CD14-positive monocyte (primary cell): ENCODE measurements at regions not wholly inside any gene's neighbourhood (a gene's known extent, or its start where the extent isn't known, plus 50 kb on each side); places are given as distances from the start of the nearest gene placed in this dataset.

Experiments
- DNase-seq, 3 donors: peaks; one replicate each; pipeline ENCODE4 v3.0.0-alpha.2; 2011 to 2022
- H2AFZ ChIP-seq: 2 replicates; pipeline ENCODE4 v1.6.0; 2012; ENCODE audit warnings: mild to moderate bottlenecking, low read depth, low read length, inconsistent platforms; ENCODE audit not compliant: insufficient read depth, poor library complexity, severe bottlenecking
- H3K27ac ChIP-seq, 2 donors: 1 replicate in 1 of 2; 2 replicates in 1 of 2; pipeline ENCODE4 v1.5.1; 2012 to 2013; ENCODE audit warnings: low read length in 2 of 2, control low read depth in 1 of 2, inconsistent platforms in 1 of 2, low read depth in 1 of 2, mild to moderate bottlenecking in 1 of 2
- H3K27me3 ChIP-seq, 2 donors: one replicate each; pipeline versions ENCODE4 v1.6.0 to v1.6.1; 2011 to 2013; ENCODE audit warnings: low read length in 2 of 2; ENCODE audit not compliant: control insufficient read depth in 2 of 2, insufficient read depth in 2 of 2
- H3K36me3 ChIP-seq, 2 donors: replicated peaks in 1 of 2; 1 replicate in 1 of 2; 2 replicates in 1 of 2; pipeline versions ENCODE4 v1.5.1 to v1.6.1; 2012 to 2013; ENCODE audit warnings: low read length in 2 of 2, control low read depth in 1 of 2, inconsistent platforms in 1 of 2, mild to moderate bottlenecking in 1 of 2; ENCODE audit not compliant: insufficient read depth in 2 of 2, control insufficient read depth in 1 of 2
- H3K4me1 ChIP-seq, 2 donors: 1 replicate in 1 of 2; 2 replicates in 1 of 2; pipeline versions ENCODE4 v1.5.1 to v1.6.1; 2012 to 2013; ENCODE audit warnings: low read length in 2 of 2, control low read depth in 1 of 2, inconsistent platforms in 1 of 2, mild to moderate bottlenecking in 1 of 2, moderate library complexity in 1 of 2; ENCODE audit not compliant: insufficient read depth in 2 of 2, control insufficient read depth in 1 of 2
- H3K4me2 ChIP-seq: replicated peaks from 2 replicates; pipeline ENCODE3; 2012; ENCODE audit warnings: low read length, moderate library complexity, mild to moderate bottlenecking; ENCODE audit not compliant: poor library complexity, severe bottlenecking; ENCODE audit errors: extremely low read depth
- H3K4me3 ChIP-seq, 3 experiments: fragments of 200-600 bp in 1 of 3; sonication (generic) in 1 of 3; replicated peaks in 1 of 3; 1 replicate in 2 of 3; 2 replicates in 1 of 3; pipeline ENCODE4 v1.5.1; 2011 to 2013; ENCODE audit warnings: low read length in 3 of 3, mild to moderate bottlenecking in 3 of 3, control low read depth in 2 of 3, low read depth in 2 of 3, inconsistent platforms in 1 of 3, moderate library complexity in 1 of 3
- H3K79me2 ChIP-seq: 2 replicates; pipeline ENCODE4 v1.6.0; 2012; ENCODE audit warnings: mild to moderate bottlenecking, control low read depth, inconsistent platforms, low read length, moderate library complexity; ENCODE audit not compliant: insufficient read depth
- H3K9ac ChIP-seq: 2 replicates; pipeline ENCODE4 v1.6.0; 2017; ENCODE audit warnings: low read length, mild to moderate bottlenecking; ENCODE audit not compliant: insufficient read depth, poor library complexity, severe bottlenecking
- H3K9me3 ChIP-seq, 2 donors: replicated peaks in 1 of 2; 1 replicate in 1 of 2; 2 replicates in 1 of 2; pipeline versions ENCODE4 v1.5.1 to v1.6.1; 2012 to 2013; ENCODE audit warnings: low read length in 2 of 2, control low read depth in 1 of 2; ENCODE audit not compliant: control insufficient read depth in 1 of 2, insufficient read depth in 1 of 2
- H4K20me1 ChIP-seq: 2 replicates; pipeline ENCODE4 v1.6.0; 2012; ENCODE audit warnings: mild to moderate bottlenecking, low read length, control low read depth, moderate library complexity; ENCODE audit not compliant: insufficient read depth
- H3K27ac Mint-ChIP-seq, 7 donors: one replicate each; pipeline ENCODE4 v1.8.0; 2020; ENCODE audit warnings: mild to moderate bottlenecking in 7 of 7, mixed read lengths in 7 of 7, moderate library complexity in 6 of 7, inconsistent platforms in 2 of 7
- H3K27me3 Mint-ChIP-seq, 3 donors: one replicate each; pipeline ENCODE4 v1.8.0; 2021 to 2022; ENCODE audit warnings: low read depth in 3 of 3, mild to moderate bottlenecking in 3 of 3, mixed read lengths in 3 of 3, moderate library complexity in 3 of 3, inconsistent platforms in 1 of 3
- H3K36me3 Mint-ChIP-seq, 2 donors: one replicate each; pipeline ENCODE4 v1.8.0; 2020; ENCODE audit warnings: mixed read lengths in 2 of 2, inconsistent platforms in 1 of 2, mild to moderate bottlenecking in 1 of 2
- H3K4me1 Mint-ChIP-seq: one replicate; pipeline ENCODE4 v1.8.0; 2020; ENCODE audit warnings: mild to moderate bottlenecking, mixed read lengths
- H3K4me3 Mint-ChIP-seq, 2 donors: one replicate each; pipeline ENCODE4 v1.8.0; 2020; ENCODE audit warnings: mild to moderate bottlenecking in 2 of 2, mixed read lengths in 2 of 2, moderate library complexity in 1 of 2
- H3K9me3 Mint-ChIP-seq, 7 donors: one replicate each; pipeline ENCODE4 v1.8.0; 2020 to 2022; ENCODE audit warnings: mixed read lengths in 7 of 7, mild to moderate bottlenecking in 6 of 7, moderate library complexity in 6 of 7, inconsistent platforms in 2 of 7
- WGBS: methylation state at CpG from one replicate; pipeline ENCODE4 v1.1.5; 2013; ENCODE audit warnings: missing lambda C conversion rate; ENCODE audit not compliant: insufficient coverage; 5-methylcytosine and 5-hydroxymethylcytosine counted together
- intact Hi-C, 2 donors: fragments of 100-400 bp; cut with micrococcal nuclease; formaldehyde crosslinking; loops; one replicate each; pipeline versions ENCODE4 v1.15.0 to v1.15.1; 2023
- TF ChIP-seq, protein P1 (sequence below): fragments of 200-600 bp; IDR thresholded peaks from one replicate; pipeline ENCODE4 v1.8.0; 2022; ENCODE audit warnings: antibody characterized with exemption, mild to moderate bottlenecking

DNA sequence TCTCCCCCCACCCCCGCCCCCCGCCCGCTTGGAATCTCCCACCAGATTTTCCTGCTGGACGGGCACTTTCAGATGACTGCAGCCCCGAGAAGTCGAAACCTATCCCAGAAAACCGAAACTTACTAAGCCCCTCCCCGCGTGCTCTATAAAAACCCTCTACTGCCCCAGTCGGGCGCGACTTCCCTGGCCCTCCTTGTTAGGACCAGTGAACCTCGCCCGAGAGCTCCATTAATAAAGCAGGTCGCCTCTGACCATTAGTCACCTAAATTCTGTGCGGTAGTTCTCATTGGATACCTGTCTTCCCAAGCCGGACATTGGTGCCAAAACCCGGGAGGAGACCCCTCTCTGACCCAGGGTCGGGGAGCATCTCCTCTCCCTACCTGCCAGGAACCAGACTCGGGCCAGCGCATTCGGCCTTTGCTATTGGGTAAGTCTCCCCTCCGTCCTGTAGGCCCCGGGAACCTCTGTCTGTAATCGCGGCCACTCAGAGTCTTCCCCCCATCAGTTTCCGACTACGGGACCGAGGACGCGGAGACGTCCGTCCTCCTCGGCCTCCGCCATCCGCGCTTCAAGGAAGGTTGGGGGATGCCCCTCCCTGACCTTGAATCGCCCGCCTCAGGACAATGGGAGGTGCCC is 958.0 kb downstream of the RPA4 start:
- intact Hi-C loops, result no loop called here
- Histone ChIP-seq H3K36me3 (no peaks in the 10 kb centered on the region), H3K4me2 (no peak overlapping the region), H3K9me3 (peaks cover 47 to 51% of the 10 kb centered on the region in 2 donors), H3K9ac (no peak overlapping the region), H3K27ac (no peak overlapping the region), H3K4me1 (no peaks in the 10 kb centered on the region), H3K79me2 (no peaks in the 10 kb centered on the region), H3K4me3 (no peak overlapping the region), H3K27me3 (no peaks in the 10 kb centered on the region), H2AFZ (no peak overlapping the region), H4K20me1 (no peaks in the 10 kb centered on the region)
- TF ChIP-seq, protein P1, sequence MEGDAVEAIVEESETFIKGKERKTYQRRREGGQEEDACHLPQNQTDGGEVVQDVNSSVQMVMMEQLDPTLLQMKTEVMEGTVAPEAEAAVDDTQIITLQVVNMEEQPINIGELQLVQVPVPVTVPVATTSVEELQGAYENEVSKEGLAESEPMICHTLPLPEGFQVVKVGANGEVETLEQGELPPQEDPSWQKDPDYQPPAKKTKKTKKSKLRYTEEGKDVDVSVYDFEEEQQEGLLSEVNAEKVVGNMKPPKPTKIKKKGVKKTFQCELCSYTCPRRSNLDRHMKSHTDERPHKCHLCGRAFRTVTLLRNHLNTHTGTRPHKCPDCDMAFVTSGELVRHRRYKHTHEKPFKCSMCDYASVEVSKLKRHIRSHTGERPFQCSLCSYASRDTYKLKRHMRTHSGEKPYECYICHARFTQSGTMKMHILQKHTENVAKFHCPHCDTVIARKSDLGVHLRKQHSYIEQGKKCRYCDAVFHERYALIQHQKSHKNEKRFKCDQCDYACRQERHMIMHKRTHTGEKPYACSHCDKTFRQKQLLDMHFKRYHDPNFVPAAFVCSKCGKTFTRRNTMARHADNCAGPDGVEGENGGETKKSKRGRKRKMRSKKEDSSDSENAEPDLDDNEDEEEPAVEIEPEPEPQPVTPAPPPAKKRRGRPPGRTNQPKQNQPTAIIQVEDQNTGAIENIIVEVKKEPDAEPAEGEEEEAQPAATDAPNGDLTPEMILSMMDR, result no peak
- Mint-ChIP-seq H3K4me1 (no peaks in the 10 kb centered on the region), H3K36me3 (no peaks in the 10 kb centered on the region), H3K4me3 (no peak overlapping the region), H3K27me3 (peaks cover 0 to 2% (median 2%) of the 10 kb centered on the region in 3 donors), H3K27ac (no peak overlapping the region), H3K9me3 (peaks cover 31 to 49% (median 41%) of the 10 kb centered on the region in 7 donors)
- DNase-seq, result no peak
- over 99% methylated on average over 18 of the region's 39 CpGs for WGBS

DNA sequence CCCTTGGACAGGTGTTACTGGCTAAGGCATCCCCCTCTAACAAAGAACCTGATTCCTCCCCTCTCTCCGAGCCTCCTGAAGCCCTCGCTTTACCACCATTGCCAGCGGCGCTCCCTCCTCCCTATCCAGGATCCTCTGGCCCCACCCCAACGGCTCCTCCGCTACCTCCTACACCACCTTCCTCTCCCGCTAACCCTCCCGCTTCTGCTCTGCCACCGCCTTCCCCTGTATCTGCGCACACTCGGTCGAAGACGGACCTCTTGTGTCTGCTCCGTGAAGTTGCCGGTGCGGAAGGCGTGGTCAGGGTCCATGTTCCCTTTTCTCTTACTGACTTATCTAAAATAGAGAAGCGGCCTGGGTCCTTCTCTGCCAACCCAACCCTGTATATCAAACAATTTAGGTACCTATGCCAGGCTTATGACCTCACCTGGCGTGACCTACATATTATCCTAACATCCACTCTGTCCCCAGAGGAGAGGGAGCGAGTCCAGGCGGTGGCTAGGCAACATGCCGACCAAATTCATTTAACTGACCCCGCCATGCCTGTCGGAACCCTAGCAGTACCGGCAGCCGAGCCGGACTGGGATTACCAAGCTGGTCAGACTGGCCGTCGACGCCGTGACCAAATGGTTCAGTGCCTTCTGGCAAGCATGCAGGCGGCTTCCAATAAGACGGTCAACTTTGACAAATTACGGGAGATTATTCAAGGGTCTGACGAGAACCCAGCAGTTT is 958.9 kb downstream of the RPA4 start:
- no peak for DNase-seq
- Histone ChIP-seq H2AFZ (no peak overlapping the region), H3K4me1 (no peaks in the 10 kb centered on the region), H3K79me2 (no peaks in the 10 kb centered on the region), H3K4me3 (no peak overlapping the region), H3K27me3 (no peaks in the 10 kb centered on the region), H3K4me2 (no peak overlapping the region), H3K36me3 (no peaks in the 10 kb centered on the region), H3K27ac (no peak overlapping the region), H4K20me1 (no peaks in the 10 kb centered on the region), H3K9me3 (peaks cover 56 to 61% of the 10 kb centered on the region in 2 donors), H3K9ac (no peak overlapping the region)
- H3K27ac Mint-ChIP-seq, result no peak overlapping the region
- TF ChIP-seq, protein P1, result no peak
- no peak overlapping the region for H3K4me3 Mint-ChIP-seq
- intact Hi-C loops, result no loop called here
- no peaks in the 10 kb centered on the region for H3K4me1 Mint-ChIP-seq
- 97% methylated on average over 25 of the region's 35 CpGs for WGBS
- no peaks in the 10 kb centered on the region for H3K36me3 Mint-ChIP-seq
- peaks cover 37 to 59% (median 50%) of the 10 kb centered on the region in 7 donors for H3K9me3 Mint-ChIP-seq
- H3K27me3 Mint-ChIP-seq, result peaks cover 0 to 2% (median 2%) of the 10 kb centered on the region in 3 donors
